Skin of body (tissue), 1 donor: ENCODE measurements at regions not wholly inside any gene's neighbourhood (a gene's known extent, or its start where the extent isn't known, plus 50 kb on each side); places are given as distances from the start of the nearest gene placed in this dataset.

Experiments
- DNase-seq: peaks from one replicate; lab custom pipeline; 2025; lab: John Stamatoyannopoulos, UW

- DNase-seq, result no peak
Measured at GRCh38 chr16:85323230-85323960, 211.1 kb upstream of the CIBAR2 start.

- no peak for DNase-seq
Measured at GRCh38 chr16:85323961-85324253, 211.6 kb upstream of the CIBAR2 start.

GRCh38 chr16:85324488-85324887, 212.2 kb upstream of the CIBAR2 start:
- no peak for DNase-seq

- DNase-seq, result no peak
Measured at GRCh38 chr16:85326113-85326793, 214.0 kb upstream of the CIBAR2 start.

- DNase-seq, result no peak
Measured at GRCh38 chr16:85326794-85327181, 214.5 kb upstream of the CIBAR2 start.

- DNase-seq, result peak; percentile 39
Measured at GRCh38 chr16:85327731-85328675, 215.7 kb upstream of the CIBAR2 start.

- no peak for DNase-seq
Measured at GRCh38 chr16:85328676-85329058, 216.4 kb upstream of the CIBAR2 start.

- DNase-seq, result no peak
Measured at GRCh38 chr16:85329059-85329812, 217.0 kb upstream of the CIBAR2 start.

GRCh38 chr16:85330006-85330693, 217.9 kb upstream of the CIBAR2 start:
- no peak for DNase-seq

- DNase-seq, result peak; percentile 62
Measured at GRCh38 chr16:85330694-85331188, 218.5 kb upstream of the CIBAR2 start.

- no peak for DNase-seq
Measured at GRCh38 chr16:85331688-85332087, 219.4 kb upstream of the CIBAR2 start.

- no peak for DNase-seq
Measured at GRCh38 chr16:85332175-85332574, 219.9 kb upstream of the CIBAR2 start.

- no peak for DNase-seq
Measured at GRCh38 chr16:85333337-85333736, 221.1 kb upstream of the CIBAR2 start.

GRCh38 chr16:85333744-85334640, 221.7 kb upstream of the CIBAR2 start:
- no peak for DNase-seq

- no peak for DNase-seq
Measured at GRCh38 chr16:85334718-85335583, 222.7 kb upstream of the CIBAR2 start.

- DNase-seq, result no peak
Measured at GRCh38 chr16:85335584-85336491, 223.6 kb upstream of the CIBAR2 start.

- DNase-seq, result no peak
Measured at GRCh38 chr16:85337910-85338637, 225.8 kb upstream of the CIBAR2 start.
